Brain microvascular endothelial cell (primary cell): ENCODE measurements at regions not wholly inside any gene's neighbourhood (a gene's known extent, or its start where the extent isn't known, plus 50 kb on each side); places are given as distances from the start of the nearest gene placed in this dataset.

Source experiments
- DNase-seq: peaks from one replicate; pipeline ENCODE4 v3.0.0-alpha.2; 2020
- H3K27ac ChIP-seq: fragments of 250-450 bp; sonication (Bioruptor Pico); 2 replicates; pipeline ENCODE4 v1.5.1; 2020; ENCODE audit warnings: mild to moderate bottlenecking, moderate library complexity
- H3K27me3 ChIP-seq: fragments of 250-450 bp; sonication (Bioruptor Pico); replicated peaks from 2 replicates; pipeline ENCODE4 v1.5.1; 2020; ENCODE audit warnings: mild to moderate bottlenecking
- H3K36me3 ChIP-seq: fragments of 250-450 bp; sonication (Bioruptor Pico); replicated peaks from 2 replicates; pipeline ENCODE4 v1.5.1; 2020; ENCODE audit warnings: mild to moderate bottlenecking
- H3K4me3 ChIP-seq: 2 replicates; pipeline ENCODE4 v1.5.1; 2011; ENCODE audit warnings: low read depth, mild to moderate bottlenecking, control low read depth, low read length, moderate library complexity
- in situ Hi-C: cut with HindIII; loops from 2 replicates; pipeline ENCODE4 v1.10.0; 2017; ENCODE audit warnings: low sequenced_read_pairs, low pct_ligation_motif_present
- TF ChIP-seq, protein P1 (sequence below): IDR thresholded peaks from 2 replicates; pipeline ENCODE4 v1.5.1; 2011; ENCODE audit warnings: low read depth, mild to moderate bottlenecking, moderate library complexity, low read length, control low read depth, inconsistent platforms; ENCODE audit errors: missing control alignments

DNA sequence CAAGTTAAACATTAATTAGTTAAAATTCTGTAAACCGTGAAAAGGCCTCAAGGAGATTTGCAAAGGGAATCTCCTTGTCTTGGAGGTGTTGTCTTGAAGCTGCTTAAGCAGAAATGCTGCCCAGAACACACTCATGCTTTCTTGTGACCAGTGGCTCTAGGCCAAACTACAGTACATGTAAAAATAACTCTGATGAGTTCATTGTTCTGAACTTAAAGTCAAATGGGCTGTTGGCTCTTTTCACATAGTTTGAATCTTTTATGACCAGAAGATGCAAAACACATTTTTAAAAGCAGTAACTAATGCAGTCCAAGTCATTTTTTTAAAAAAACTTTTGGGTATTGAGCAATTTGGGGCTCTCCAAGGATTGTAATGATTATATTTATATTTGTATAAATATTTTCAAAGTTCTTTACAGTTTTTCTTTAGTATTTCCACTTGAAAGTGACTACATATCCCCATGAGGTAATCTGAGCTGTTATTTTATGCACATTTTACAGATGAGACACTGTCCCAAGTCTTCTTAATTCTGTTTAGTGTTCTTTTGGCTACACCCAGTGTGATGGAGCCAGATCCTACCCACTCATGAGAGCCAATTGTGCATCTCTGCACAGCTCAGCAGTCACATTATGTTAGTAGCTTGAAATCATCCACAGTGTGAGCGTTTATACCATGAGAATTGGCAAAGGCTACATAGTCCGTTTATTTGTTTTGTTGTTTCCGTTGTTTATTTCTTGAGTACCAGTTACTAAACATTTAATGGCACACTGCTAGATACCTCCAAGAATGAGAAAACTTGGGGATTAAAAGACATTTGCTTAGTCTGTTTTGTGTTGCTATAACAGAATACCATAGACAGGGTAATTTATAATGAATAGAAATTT is 112.8 kb upstream of the ATXN3L start:
- in situ Hi-C loops: no loop called here
- peak; percentile 87 for DNase-seq
- TF ChIP-seq, protein P1, sequence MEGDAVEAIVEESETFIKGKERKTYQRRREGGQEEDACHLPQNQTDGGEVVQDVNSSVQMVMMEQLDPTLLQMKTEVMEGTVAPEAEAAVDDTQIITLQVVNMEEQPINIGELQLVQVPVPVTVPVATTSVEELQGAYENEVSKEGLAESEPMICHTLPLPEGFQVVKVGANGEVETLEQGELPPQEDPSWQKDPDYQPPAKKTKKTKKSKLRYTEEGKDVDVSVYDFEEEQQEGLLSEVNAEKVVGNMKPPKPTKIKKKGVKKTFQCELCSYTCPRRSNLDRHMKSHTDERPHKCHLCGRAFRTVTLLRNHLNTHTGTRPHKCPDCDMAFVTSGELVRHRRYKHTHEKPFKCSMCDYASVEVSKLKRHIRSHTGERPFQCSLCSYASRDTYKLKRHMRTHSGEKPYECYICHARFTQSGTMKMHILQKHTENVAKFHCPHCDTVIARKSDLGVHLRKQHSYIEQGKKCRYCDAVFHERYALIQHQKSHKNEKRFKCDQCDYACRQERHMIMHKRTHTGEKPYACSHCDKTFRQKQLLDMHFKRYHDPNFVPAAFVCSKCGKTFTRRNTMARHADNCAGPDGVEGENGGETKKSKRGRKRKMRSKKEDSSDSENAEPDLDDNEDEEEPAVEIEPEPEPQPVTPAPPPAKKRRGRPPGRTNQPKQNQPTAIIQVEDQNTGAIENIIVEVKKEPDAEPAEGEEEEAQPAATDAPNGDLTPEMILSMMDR: no peak
- Histone ChIP-seq H3K27me3 (no peaks in the 10 kb centered on the region), H3K4me3 (no peak overlapping the region), H3K27ac (peak overlapping the region; percentile 89), H3K36me3 (no peaks in the 10 kb centered on the region)

DNA sequence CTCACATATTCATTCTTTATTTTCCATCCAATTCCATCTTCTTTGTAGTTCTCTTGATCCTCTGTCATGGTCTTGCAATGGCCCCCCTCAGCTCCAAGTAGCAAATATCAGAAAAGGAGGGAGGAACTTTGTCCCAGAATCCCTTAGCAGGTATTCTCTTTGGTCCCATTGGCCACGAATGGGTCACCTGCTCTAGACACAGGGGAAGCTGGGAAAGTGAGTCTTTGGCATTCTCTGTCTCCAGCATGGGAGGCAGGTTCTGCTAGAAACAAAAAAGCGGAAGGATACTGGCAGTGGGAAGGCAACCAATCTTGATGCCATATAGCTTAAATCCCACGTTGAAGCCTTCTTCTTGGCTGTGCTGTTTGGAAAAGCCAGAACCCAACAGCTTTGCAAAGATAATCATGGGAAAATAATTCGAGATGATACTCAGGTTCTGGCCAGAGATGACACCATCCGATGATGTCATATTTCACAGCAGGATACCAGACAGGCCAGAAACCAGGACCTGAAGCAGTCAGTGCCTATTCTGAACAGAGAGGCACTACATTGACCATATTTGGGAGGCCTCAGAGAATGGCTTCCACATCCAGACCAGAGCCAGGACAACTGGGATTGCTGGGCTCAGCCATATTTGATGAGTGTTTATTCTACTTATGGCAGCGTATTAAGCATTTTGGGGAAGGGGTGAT is 110.4 kb upstream of the ATXN3L start:
- Histone ChIP-seq H3K4me3 (no peak overlapping the region), H3K36me3 (no peaks in the 10 kb centered on the region), H3K27me3 (no peaks in the 10 kb centered on the region), H3K27ac (peak overlapping the region; percentile 89)
- TF ChIP-seq, protein P1: no peak
- in situ Hi-C loops: no loop called here
- DNase-seq: peak; percentile 75

GRCh38 chrX:13428053-13428786 is 108.4 kb upstream of the ATXN3L start:
- Histone ChIP-seq H3K27me3 (no peaks in the 10 kb centered on the region), H3K36me3 (no peaks in the 10 kb centered on the region), H3K4me3 (no peak overlapping the region), H3K27ac (peak overlapping the region; percentile 89)
- in situ Hi-C loops: no loop called here
- peak; percentile 84 for DNase-seq
- TF ChIP-seq, protein P1: no peak

DNA sequence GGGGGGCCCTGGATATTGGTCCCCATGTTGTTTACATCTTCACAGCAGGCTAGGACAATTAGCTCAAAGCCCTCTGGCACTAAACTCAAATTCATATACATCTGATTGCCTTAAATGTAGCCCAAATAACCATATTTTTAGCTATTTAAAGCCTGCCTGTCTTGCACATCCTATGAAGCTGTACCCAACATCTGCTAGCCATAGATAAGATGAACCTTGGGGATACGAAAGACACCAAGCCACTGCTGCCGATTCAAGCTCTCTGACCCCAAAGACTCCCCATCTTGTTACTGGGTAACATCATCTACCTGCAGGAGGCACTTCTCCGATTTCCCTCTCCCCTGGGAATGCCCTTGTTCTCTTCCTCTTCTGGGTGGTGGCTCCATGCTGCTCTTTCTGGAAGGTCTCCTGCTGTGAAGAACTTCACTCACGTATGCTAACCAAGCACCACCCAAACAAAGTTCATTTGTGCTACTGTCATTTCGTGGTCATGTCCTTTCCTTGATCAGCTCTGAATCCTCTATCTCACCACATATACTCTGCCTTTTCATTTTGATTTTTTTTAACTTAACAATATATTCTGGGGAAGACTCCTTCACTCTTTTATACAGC is 107.7 kb upstream of the ATXN3L start:
- Histone ChIP-seq H3K36me3 (no peaks in the 10 kb centered on the region), H3K4me3 (no peak overlapping the region), H3K27ac (peak overlapping the region; percentile 89), H3K27me3 (no peaks in the 10 kb centered on the region)
- TF ChIP-seq, protein P1: no peak
- DNase-seq: peak; percentile 24
- in situ Hi-C loops: no loop called here

DNA sequence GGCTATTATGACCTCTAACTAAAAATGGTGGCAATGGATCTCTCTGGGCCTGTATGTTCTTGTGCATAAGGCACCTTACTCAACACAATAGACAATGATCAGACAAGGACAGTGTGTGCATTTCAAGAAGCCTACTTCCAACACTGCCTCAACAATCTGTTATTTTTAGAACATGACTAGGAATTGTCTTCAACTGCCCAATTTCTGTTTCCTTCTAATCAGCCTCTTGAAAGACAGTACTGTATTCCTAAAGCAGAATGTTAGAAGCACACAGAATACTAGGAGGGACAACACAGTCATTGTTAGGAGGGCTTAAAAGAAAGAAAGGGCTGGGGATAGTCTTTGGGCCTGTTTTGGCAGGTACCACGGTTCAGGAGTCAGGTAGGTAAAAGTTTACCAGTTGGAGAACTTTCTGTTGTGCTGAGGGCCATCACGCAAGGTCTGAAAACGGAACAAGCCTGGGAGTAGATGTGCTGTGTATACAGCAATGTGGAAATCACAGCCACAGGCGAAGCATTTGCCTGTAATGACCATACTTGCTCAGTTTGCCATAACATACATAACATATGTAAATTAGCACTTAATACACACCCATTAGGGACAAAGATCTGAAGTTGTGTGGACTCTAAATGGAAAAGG is 100.8 kb upstream of the ATXN3L start:
- TF ChIP-seq, protein P1: no peak
- no peaks in the 10 kb centered on the region for H3K27me3 ChIP-seq
- no peak overlapping the region for H3K4me3 ChIP-seq
- H3K36me3 ChIP-seq: no peaks in the 10 kb centered on the region
- H3K27ac ChIP-seq: no peak overlapping the region
- in situ Hi-C loops: no loop called here
- DNase-seq: no peak
